AML-193 (cell line): ENCODE measurements at regions not wholly inside any gene's neighbourhood (a gene's known extent, or its start where the extent isn't known, plus 50 kb on each side); places are given as distances from the start of the nearest gene placed in this dataset.

Experiments
- DNase-seq, 2 experiments: peaks; one replicate each; lab custom pipeline; 2025; lab: John Stamatoyannopoulos, UW

- no peak for DNase-seq
These were observed 1899.9 kb downstream of the NCAM2 start for GRCh38 chr21:22898051-22898665.

GRCh38 chr21:22900490-22900889 lies 1902.3 kb downstream of the NCAM2 start:
- DNase-seq = no peak

GRCh38 chr21:22903851-22904250 lies 1905.6 kb downstream of the NCAM2 start:
- DNase-seq = no peak

- DNase-seq = no peak
These were observed 1906.2 kb downstream of the NCAM2 start for GRCh38 chr21:22904385-22904784.

GRCh38 chr21:22925032-22925431 lies 1926.8 kb downstream of the NCAM2 start:
- no peak for DNase-seq

GRCh38 chr21:22927469-22927868 lies 1929.3 kb downstream of the NCAM2 start:
- no peak for DNase-seq

- DNase-seq = no peak
These were observed 1943.7 kb downstream of the NCAM2 start for GRCh38 chr21:22941779-22942490.

GRCh38 chr21:22955559-22955958 lies 1957.3 kb downstream of the NCAM2 start:
- no peak for DNase-seq

GRCh38 chr21:22961258-22961657 lies 1963.0 kb downstream of the NCAM2 start:
- DNase-seq = no peak

- no peak for DNase-seq
These were observed 1967.4 kb downstream of the NCAM2 start for GRCh38 chr21:22965455-22966135.

- DNase-seq = no peak
These were observed 1983.6 kb downstream of the NCAM2 start for GRCh38 chr21:22981819-22982218.

- no peak for DNase-seq
These were observed 1994.9 kb downstream of the NCAM2 start for GRCh38 chr21:22993144-22993543.

GRCh38 chr21:22993822-22994574 lies 1995.8 kb downstream of the NCAM2 start:
- no peak for DNase-seq

- no peak for DNase-seq
These were observed 2005.7 kb downstream of the NCAM2 start for GRCh38 chr21:23003951-23004350.

GRCh38 chr21:23008601-23009202 lies 2010.5 kb downstream of the NCAM2 start:
- DNase-seq = no peak

- no peak for DNase-seq
These were observed 2011.2 kb downstream of the NCAM2 start for GRCh38 chr21:23009360-23009759.

GRCh38 chr21:23014021-23014420 lies 2015.8 kb downstream of the NCAM2 start:
- no peak for DNase-seq

GRCh38 chr21:23016617-23017016 lies 2018.4 kb downstream of the NCAM2 start:
- no peak for DNase-seq

GRCh38 chr21:23017989-23018388 lies 2019.8 kb downstream of the NCAM2 start:
- DNase-seq = no peak

- DNase-seq = no peak
These were observed 2022.8 kb downstream of the NCAM2 start for GRCh38 chr21:23020969-23021368.

GRCh38 chr21:23021481-23021880 lies 2023.3 kb downstream of the NCAM2 start:
- no peak for DNase-seq

- DNase-seq = no peak
These were observed 2028.7 kb downstream of the NCAM2 start for GRCh38 chr21:23026878-23027277.
